A549 (cell line): ENCODE measurements at regions not wholly inside any gene's neighbourhood (a gene's known extent, or its start where the extent isn't known, plus 50 kb on each side); places are given as distances from the start of the nearest gene placed in this dataset.
A peak's percentile ranks its signal among the peaks of the same experiment; 100 is the strongest.

Source experiments
- ATAC-seq, 2 experiments: fragments of 200-7000 bp in 1 of 2; fragments of >200 bp in 1 of 2; cut with Nextera tagmentation in 1 of 2; cut with Tn5 transposase in 1 of 2; 3 replicates each; pipeline versions ENCODE4 v1.8.0 to v1.9.1; 2018 to 2020; ENCODE audit warnings: mild to moderate bottlenecking in 1 of 2, moderate library complexity in 1 of 2
- CTCF ChIA-PET: fragments of 300-600 bp; sonication (Branson Sonifier 250); formaldehyde crosslinking; extraction: SDS; loops from one replicate; lab custom pipeline; 2021; ENCODE audit warnings: antibody characterized with exemption, inconsistent platforms; lab: Yijun Ruan, JAX
- POLR2A ChIA-PET: fragments of 350-600 bp; formaldehyde crosslinking; extraction: SDS; loops from one replicate; lab custom pipeline; 2021; ENCODE audit warnings: antibody characterized with exemption, inconsistent platforms; lab: Yijun Ruan, JAX
- DNase-seq, 2 experiments: peaks; one replicate each; pipeline versions ENCODE4 v3.0.0 to v3.0.0-alpha.2; 2011 to 2016; ENCODE audit warnings: low read depth in 1 of 2, low spot score in 1 of 2
- FAIRE-seq: peaks from 2 replicates; lab custom pipeline; 2011; peaks lifted over from hg19 to GRCh38; lab: Jason Lieb, UNC
- H3K27ac ChIP-seq, 2 experiments: fragments of >200 bp; sonication (Bioruptor Twin); formaldehyde crosslinking; 3 replicates each; pipeline ENCODE4 v1.5.1; 2016 to 2017
- H3K4me1 ChIP-seq: fragments of >200 bp; sonication (Bioruptor Twin); formaldehyde crosslinking; 3 replicates; pipeline ENCODE4 v1.6.1; 2016
- H3K4me2 ChIP-seq: fragments of >200 bp; sonication (Bioruptor Twin); formaldehyde crosslinking; 3 replicates; pipeline ENCODE4 v1.6.1; 2016
- H3K4me3 ChIP-seq: fragments of >200 bp; sonication (Bioruptor Twin); formaldehyde crosslinking; 3 replicates; pipeline ENCODE4 v1.5.1; 2016
- H3K9me3 ChIP-seq: fragments of >200 bp; sonication (Bioruptor Twin); formaldehyde crosslinking; 3 replicates; pipeline ENCODE4 v1.6.1; 2016
- CBX2 ChIP-seq: fragments of 200-600 bp; sonication (generic); IDR thresholded peaks from 2 replicates; pipeline ENCODE4 v1.6.1; 2016; ENCODE audit warnings: low read depth, mild to moderate bottlenecking, borderline replicate concordance
- CBX8 ChIP-seq: fragments of 200-600 bp; sonication (generic); IDR thresholded peaks from 2 replicates; pipeline ENCODE4 v1.6.1; 2016
- EHF ChIP-seq: fragments of 250-450 bp; sonication (Bioruptor Pico); IDR thresholded peaks from 2 replicates; pipeline ENCODE4 v1.5.0; 2020; ENCODE audit warnings: mild to moderate bottlenecking
- EHMT2 ChIP-seq: fragments of 200-600 bp; sonication (generic); IDR thresholded peaks from 2 replicates; pipeline ENCODE4 v1.6.1; 2016; ENCODE audit warnings: antibody characterized with exemption, low read depth, mild to moderate bottlenecking, moderate library complexity
- EP300 ChIP-seq, 2 experiments: fragments of >200 bp; sonication (Bioruptor Twin); formaldehyde crosslinking; IDR thresholded peaks; 2 replicates in 1 of 2; 3 replicates in 1 of 2; pipeline ENCODE4 v1.6.1; 2016 to 2017
- ESRRA ChIP-seq: fragments of 150-350 bp; IDR thresholded peaks from 2 replicates; pipeline ENCODE4 v1.6.1; 2014; ENCODE audit warnings: mild to moderate bottlenecking, low read length, borderline replicate concordance
- FOSB ChIP-seq: fragments of 250-450 bp; sonication (Bioruptor Pico); IDR thresholded peaks from 2 replicates; pipeline ENCODE4 v1.5.0; 2020; ENCODE audit warnings: mild to moderate bottlenecking, moderate library complexity
- FOXS1 ChIP-seq: fragments of 250-450 bp; sonication (Bioruptor Pico); IDR thresholded peaks from 2 replicates; pipeline ENCODE4 v1.5.0; 2020; ENCODE audit warnings: mild to moderate bottlenecking, moderate library complexity
- HDAC2 ChIP-seq: fragments of 200-600 bp; sonication (generic); IDR thresholded peaks from 2 replicates; pipeline ENCODE4 v1.6.1; 2016
- HOXA7 ChIP-seq: fragments of 250-450 bp; sonication (Bioruptor Pico); IDR thresholded peaks from 2 replicates; pipeline ENCODE4 v1.5.0; 2020; ENCODE audit warnings: mild to moderate bottlenecking, moderate library complexity
- HOXB5 ChIP-seq: fragments of 250-450 bp; sonication (Bioruptor Pico); IDR thresholded peaks from 2 replicates; pipeline ENCODE4 v1.5.0; 2020; ENCODE audit warnings: mild to moderate bottlenecking, moderate library complexity
- JUN ChIP-seq, 2 experiments: fragments of >200 bp; sonication (Bioruptor Twin); formaldehyde crosslinking; IDR thresholded peaks; 2 replicates in 1 of 2; 3 replicates in 1 of 2; pipeline ENCODE4 v1.6.1; 2016 to 2017
- JUNB ChIP-seq: fragments of >200 bp; sonication (Bioruptor Twin); formaldehyde crosslinking; IDR thresholded peaks from 2 replicates; pipeline ENCODE4 v1.6.1; 2016
- KDM1A ChIP-seq: fragments of 200-600 bp; sonication (generic); IDR thresholded peaks from 2 replicates; pipeline ENCODE4 v1.6.1; 2016; ENCODE audit warnings: low read depth, mild to moderate bottlenecking
- KDM5A ChIP-seq: fragments of 200-600 bp; sonication (generic); IDR thresholded peaks from 2 replicates; pipeline ENCODE4 v1.6.1; 2016; ENCODE audit warnings: antibody characterized with exemption, mild to moderate bottlenecking
- MAFK ChIP-seq: fragments of 450-650 bp; IDR thresholded peaks from 2 replicates; pipeline ENCODE4 v1.6.1; 2014; ENCODE audit not compliant: partially characterized antibody
- MAZ ChIP-seq: fragments of 150-350 bp; IDR thresholded peaks from 2 replicates; pipeline ENCODE4 v1.6.1; 2014; ENCODE audit warnings: antibody characterized with exemption, low read depth, low read length, borderline replicate concordance
- NPAS2 ChIP-seq: fragments of 250-450 bp; sonication (Bioruptor Pico); IDR thresholded peaks from 2 replicates; pipeline ENCODE4 v1.8.0; 2022; ENCODE audit warnings: mild to moderate bottlenecking, moderate library complexity, borderline replicate concordance
- NR3C1 ChIP-seq: fragments of >200 bp; sonication (Bioruptor Twin); formaldehyde crosslinking; IDR thresholded peaks from 3 replicates; pipeline ENCODE4 v1.6.1; 2017
- PHF8 ChIP-seq: fragments of 200-600 bp; sonication (generic); IDR thresholded peaks from 2 replicates; pipeline ENCODE4 v1.6.1; 2016; ENCODE audit warnings: low read depth, mild to moderate bottlenecking, antibody characterized with exemption, moderate library complexity, borderline replicate concordance
- RAD21 ChIP-seq, 2 experiments: fragments of >200 bp in 1 of 2; sonication (Bioruptor Twin) in 1 of 2; formaldehyde crosslinking in 1 of 2; IDR thresholded peaks in 1 of 2; conservative IDR thresholded peaks in 1 of 2; 2 replicates in 1 of 2; 3 replicates in 1 of 2; pipeline ENCODE4 v1.6.1; 2012 to 2018; ENCODE audit warnings: inconsistent platforms in 1 of 2
- SMC3 ChIP-seq: fragments of >200 bp; sonication (Bioruptor Twin); formaldehyde crosslinking; IDR thresholded peaks from 3 replicates; pipeline ENCODE4 v1.6.1; 2018; ENCODE audit warnings: inconsistent platforms
- TFCP2L1 ChIP-seq: fragments of 250-450 bp; sonication (Bioruptor Pico); IDR thresholded peaks from 2 replicates; pipeline ENCODE4 v1.5.0; 2021; ENCODE audit warnings: mild to moderate bottlenecking
- ZNF302 ChIP-seq: fragments of 250-450 bp; sonication (Bioruptor Pico); IDR thresholded peaks from 2 replicates; pipeline ENCODE4 v1.9.0; 2021; ENCODE audit warnings: inconsistent platforms, mild to moderate bottlenecking, moderate library complexity
- WGBS: methylation state at CpG from one replicate; pipeline ENCODE4 v1.1.6; 2017; ENCODE audit errors: missing lambda C conversion rate; 5-methylcytosine and 5-hydroxymethylcytosine counted together
- TF ChIP-seq, protein P1 (sequence below): IDR thresholded peaks from 2 replicates; pipeline ENCODE4 v1.6.1; 2012
- TF ChIP-seq, protein P2 (sequence below): IDR thresholded peaks from 2 replicates; pipeline ENCODE4 v1.6.1; 2012

DNA sequence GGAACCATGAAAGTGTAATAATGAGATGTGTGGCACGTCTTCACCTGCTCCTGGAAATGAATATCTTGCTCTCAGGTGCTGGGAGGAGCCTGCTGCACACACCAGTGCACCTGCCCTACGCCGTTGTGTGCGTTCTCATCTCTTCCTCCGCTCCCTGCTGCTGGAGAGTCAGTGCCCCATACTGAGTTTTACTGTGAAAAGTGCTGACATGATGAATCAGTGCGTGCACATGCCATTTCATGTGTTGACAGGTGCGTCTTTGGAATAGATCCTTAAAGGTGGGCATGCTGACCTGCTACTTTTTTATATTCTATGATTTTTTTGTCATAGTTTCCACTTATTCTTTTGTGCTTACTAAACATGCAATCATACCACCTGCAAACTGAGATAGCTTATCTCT is 1015.8 kb downstream of the BRD1 start:
- ChIA-PET CTCF (no interaction called here), POLR2A (no interaction called here)
- Histone ChIP-seq H3K27ac (no peak overlapping the region), H3K4me2 (no peak overlapping the region), H3K4me1 (no peaks in the 10 kb centered on the region), H3K9me3 (no peaks in the 10 kb centered on the region), H3K4me3 (no peak overlapping the region)
- FAIRE-seq (no peak), ATAC-seq (no peak), DNase-seq (no peak)
- WGBS = 1% methylated on average over 6 of the region's 7 CpGs
- TF ChIP-seq PHF8 (no peak), TFCP2L1 (no peak), MAFK (peak; percentile 47), EHF (CRISPR knock-in tag) (no peak)

DNA sequence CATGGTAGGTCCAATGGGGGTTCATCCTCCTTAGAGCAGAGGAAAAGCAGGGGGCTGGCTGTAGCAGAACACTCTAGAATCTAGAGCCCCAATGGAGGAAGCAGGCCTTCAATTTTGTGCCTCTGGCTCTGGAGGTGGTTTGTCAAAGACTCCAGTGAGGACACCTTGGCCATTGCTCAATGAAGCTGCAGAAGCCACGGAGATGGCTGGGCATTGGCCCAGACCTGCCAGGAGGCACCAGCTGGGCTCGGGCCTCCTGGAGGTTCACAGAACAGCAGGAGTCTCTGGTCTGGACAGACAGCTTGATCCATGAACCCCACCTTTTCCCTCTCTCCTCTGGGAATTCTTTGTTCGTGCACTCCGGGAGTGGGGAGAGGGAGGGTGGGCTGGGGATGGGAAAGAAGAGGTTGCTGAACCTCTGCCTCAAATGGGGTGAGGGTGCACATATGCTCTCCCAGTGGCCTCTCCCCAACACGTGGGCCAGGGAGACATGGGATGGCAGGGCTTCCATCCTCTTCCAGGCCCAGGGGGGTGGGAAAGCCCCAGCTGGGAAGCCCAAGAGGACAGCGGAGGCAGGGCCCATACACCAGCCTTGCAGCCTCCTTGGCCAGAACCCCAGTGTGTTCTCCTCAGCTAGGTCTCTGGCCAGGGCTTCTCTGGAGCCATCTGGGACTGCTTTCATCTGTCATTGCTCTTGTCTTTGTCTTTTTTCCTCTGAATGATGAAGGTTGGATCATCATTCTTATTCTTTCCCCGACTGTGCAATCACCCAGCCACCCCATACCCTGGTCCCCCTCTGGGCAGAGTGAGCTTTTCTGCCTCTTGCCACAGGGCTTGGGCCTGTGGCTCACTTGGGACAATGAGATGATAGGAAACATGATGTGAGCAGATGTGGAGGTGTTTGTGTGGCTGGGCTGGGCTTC is 1019.4 kb downstream of the BRD1 start:
- ChIA-PET POLR2A (no interaction called here), CTCF (no interaction called here)
- no peaks in the 10 kb centered on the region for H3K4me1 ChIP-seq
- TF ChIP-seq, protein P1, sequence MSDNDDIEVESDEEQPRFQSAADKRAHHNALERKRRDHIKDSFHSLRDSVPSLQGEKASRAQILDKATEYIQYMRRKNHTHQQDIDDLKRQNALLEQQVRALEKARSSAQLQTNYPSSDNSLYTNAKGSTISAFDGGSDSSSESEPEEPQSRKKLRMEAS = no peak
- TF ChIP-seq FOSB (CRISPR knock-in tag) (no peak), RAD21 (conservative IDR thresholded peaks at IDR 0.05 in 1 of 2, IDR thresholded peaks at IDR 0.05 in 1 of 2) (no peak), ESRRA (no peak), KDM5A (no peak), TFCP2L1 (no peak), HOXA7 (CRISPR knock-in tag) (no peak), ZNF302 (CRISPR knock-in tag) (no peak), HOXB5 (CRISPR knock-in tag) (no peak), FOXS1 (CRISPR knock-in tag) (no peak)
- FAIRE-seq (no peak), ATAC-seq (no peak), DNase-seq (no peak)
- H3K4me2 ChIP-seq = no peak overlapping the region
- H3K9me3 ChIP-seq = no peaks in the 10 kb centered on the region
- WGBS = 5% methylated on average over 3 of the region's 7 CpGs
- no peak overlapping the region for H3K4me3 ChIP-seq
- no peak overlapping the region for H3K27ac ChIP-seq

DNA sequence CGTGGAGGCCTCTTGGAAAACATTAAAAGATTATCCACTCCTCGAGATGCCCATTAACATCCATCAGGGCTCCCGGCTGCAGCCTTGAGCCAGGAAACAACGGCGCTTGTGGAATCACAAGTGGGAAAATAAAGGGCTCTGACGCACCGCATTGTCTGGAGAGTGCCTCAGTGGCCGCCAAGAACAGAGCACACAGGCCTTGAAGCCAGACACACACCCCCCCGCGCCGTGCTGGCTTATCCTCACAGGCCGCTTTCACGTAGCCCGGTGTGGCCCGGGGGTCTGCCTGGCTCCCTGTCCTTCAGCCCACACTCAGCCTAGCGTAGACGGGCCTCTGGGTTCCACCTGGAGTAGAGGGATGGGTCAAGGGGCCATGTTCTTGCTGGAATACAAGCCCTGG is 1020.5 kb downstream of the BRD1 start:
- Histone ChIP-seq H3K4me2 (no peak overlapping the region), H3K27ac (no peak overlapping the region), H3K4me3 (no peak overlapping the region), H3K9me3 (no peaks in the 10 kb centered on the region), H3K4me1 (no peaks in the 10 kb centered on the region)
- ATAC-seq (no peak), FAIRE-seq (no peak), DNase-seq (no peak)
- WGBS = 63% methylated on average over 17 of the region's 17 CpGs
- TF ChIP-seq NPAS2 (no peak), EHMT2 (no peak)
- CTCF ChIA-PET = no interaction called here
- POLR2A ChIA-PET = no interaction called here

- POLR2A ChIA-PET = no interaction called here
- CTCF ChIA-PET = no interaction called here
- no peaks in the 10 kb centered on the region for H3K9me3 ChIP-seq
- DNase-seq = no peak
- H3K4me3 ChIP-seq = no peak overlapping the region
- H3K27ac ChIP-seq = no peak overlapping the region
- no peaks in the 10 kb centered on the region for H3K4me1 ChIP-seq
- no peak for FAIRE-seq
- TF ChIP-seq EHF (CRISPR knock-in tag) (no peak), FOSB (CRISPR knock-in tag) (no peak), SMC3 (no peak), MAZ (no peak), TFCP2L1 (no peak), NR3C1 (no peak), JUNB (no peak), HDAC2 (no peak), CBX2 (no peak), CBX8 (no peak), JUN (IDR thresholded peaks at IDR 0.05) (no peak), KDM5A (no peak), KDM1A (no peak), EP300 (IDR thresholded peaks at IDR 0.05) (no peak), PHF8 (no peak), MAFK (no peak)
- TF ChIP-seq, protein P2, sequence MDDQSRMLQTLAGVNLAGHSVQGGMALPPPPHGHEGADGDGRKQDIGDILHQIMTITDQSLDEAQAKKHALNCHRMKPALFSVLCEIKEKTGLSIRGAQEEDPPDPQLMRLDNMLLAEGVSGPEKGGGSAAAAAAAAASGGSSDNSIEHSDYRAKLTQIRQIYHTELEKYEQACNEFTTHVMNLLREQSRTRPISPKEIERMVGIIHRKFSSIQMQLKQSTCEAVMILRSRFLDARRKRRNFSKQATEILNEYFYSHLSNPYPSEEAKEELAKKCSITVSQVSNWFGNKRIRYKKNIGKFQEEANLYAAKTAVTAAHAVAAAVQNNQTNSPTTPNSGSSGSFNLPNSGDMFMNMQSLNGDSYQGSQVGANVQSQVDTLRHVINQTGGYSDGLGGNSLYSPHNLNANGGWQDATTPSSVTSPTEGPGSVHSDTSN = no peak
- no peak for ATAC-seq
- WGBS = 55% methylated on average over 6 of the region's 16 CpGs
- H3K4me2 ChIP-seq = no peak overlapping the region
Observed at GRCh38 chr22:48806227-48806781, 1021.4 kb downstream of the BRD1 start.
